ENCODE measurements at regions not wholly inside any gene's neighbourhood (a gene's known extent, or its start where the extent isn't known, plus 50 kb on each side); places are given as distances from the start of the nearest gene placed in this dataset.

DNA sequence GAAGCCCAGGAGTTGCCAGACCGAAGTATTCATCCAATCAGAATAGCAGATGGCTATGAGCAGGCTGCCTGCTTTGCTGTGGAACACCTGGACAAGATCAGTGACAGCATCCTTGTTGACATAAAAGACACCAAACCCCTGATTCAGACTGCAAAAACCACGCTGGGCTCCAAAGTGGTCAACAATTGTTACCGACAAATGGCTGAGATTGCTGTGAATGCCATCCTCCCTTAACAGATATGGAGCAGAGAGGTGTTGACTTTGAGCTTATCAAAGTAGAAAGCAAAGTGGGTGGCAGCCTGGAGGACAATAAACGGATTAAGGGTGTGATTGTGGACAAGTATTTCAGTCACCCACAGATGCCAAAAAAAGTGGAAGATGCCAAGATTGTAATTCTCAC is 250.3 kb upstream of the OBI1 start:
- Histone ChIP-seq H3K9me3 (no peaks in the 10 kb centered on the region), H3K4me1 (no peaks in the 10 kb centered on the region), H3K27me3 (ENCODE audit: insufficient read depth in 3 of 3, low read length in 2 of 3) (no peaks in the 10 kb centered on the region), H3K27ac (no peak overlapping the region), H3K4me3 (no peak overlapping the region), H3K36me3 (ENCODE audit: insufficient read depth in 1 of 2, low read depth in 1 of 2) (no peaks in the 10 kb centered on the region)
- DNase-seq (no peak), ATAC-seq (no peak)
- intact Hi-C loops (cut with DNase I) = no loop called here
- TF ChIP-seq, protein P1, sequence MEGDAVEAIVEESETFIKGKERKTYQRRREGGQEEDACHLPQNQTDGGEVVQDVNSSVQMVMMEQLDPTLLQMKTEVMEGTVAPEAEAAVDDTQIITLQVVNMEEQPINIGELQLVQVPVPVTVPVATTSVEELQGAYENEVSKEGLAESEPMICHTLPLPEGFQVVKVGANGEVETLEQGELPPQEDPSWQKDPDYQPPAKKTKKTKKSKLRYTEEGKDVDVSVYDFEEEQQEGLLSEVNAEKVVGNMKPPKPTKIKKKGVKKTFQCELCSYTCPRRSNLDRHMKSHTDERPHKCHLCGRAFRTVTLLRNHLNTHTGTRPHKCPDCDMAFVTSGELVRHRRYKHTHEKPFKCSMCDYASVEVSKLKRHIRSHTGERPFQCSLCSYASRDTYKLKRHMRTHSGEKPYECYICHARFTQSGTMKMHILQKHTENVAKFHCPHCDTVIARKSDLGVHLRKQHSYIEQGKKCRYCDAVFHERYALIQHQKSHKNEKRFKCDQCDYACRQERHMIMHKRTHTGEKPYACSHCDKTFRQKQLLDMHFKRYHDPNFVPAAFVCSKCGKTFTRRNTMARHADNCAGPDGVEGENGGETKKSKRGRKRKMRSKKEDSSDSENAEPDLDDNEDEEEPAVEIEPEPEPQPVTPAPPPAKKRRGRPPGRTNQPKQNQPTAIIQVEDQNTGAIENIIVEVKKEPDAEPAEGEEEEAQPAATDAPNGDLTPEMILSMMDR (IDR thresholded peaks at IDR 0.05) = no peak
- 24 to 30% (median 27%) methylated on average over 4 of the region's 4 CpGs for WGBS, 3 donors

DNA sequence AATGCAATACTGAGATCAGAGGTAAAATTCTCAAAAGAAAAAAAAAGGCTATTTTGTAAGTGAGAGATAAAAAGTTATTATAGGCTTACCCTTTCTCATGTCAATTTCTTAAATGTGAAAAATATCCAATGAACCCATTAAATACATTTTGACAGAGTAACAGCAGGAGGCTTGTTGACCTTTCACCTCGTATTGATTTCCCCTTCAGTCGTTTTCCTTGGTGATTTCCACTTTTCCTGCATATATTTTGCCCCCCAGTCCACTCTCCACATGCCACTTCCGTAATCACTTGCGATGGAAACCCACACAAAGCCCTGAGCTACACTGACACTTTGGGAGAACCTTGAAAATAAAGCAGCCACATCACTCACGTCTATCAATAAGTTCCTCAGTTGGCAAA is 248.1 kb upstream of the OBI1 start:
- no peak for DNase-seq
- Histone ChIP-seq H3K4me3 (no peak overlapping the region), H3K9me3 (no peaks in the 10 kb centered on the region), H3K27me3 (ENCODE audit: insufficient read depth in 3 of 3, low read length in 2 of 3) (no peaks in the 10 kb centered on the region), H3K27ac (no peak overlapping the region), H3K36me3 (ENCODE audit: insufficient read depth in 1 of 2, low read depth in 1 of 2) (no peaks in the 10 kb centered on the region), H3K4me1 (no peaks in the 10 kb centered on the region)
- TF ChIP-seq, protein P1 (IDR thresholded peaks at IDR 0.05) = no peak
- intact Hi-C loops (cut with DNase I) = no loop called here
- no peak for ATAC-seq
- 42 to 51% (median 46%) methylated on average over 5 of the region's 5 CpGs for WGBS, 3 donors

DNA sequence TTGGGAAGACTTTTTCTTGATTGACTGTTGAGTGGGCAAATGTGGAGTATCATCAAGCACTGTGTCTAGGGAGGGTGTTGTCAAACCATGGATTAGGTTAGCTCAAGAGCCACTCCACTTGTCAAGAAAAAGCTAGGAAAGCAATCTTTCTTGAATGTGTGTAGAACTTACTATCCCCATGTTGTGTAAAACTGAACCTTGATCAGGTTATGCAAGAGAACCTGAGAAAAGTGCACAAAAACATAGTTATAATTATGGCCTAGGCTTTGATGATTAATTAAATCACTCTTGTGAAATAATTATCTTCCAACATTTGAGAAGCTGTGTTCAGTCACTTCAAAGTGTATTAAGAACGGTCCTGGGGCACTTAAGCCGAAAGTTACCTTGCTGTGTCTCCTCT is 238.2 kb upstream of the OBI1 start:
- Histone ChIP-seq H3K27ac (no peak overlapping the region), H3K27me3 (ENCODE audit: insufficient read depth in 3 of 3, low read length in 2 of 3) (no peaks in the 10 kb centered on the region), H3K4me1 (no peaks in the 10 kb centered on the region), H3K36me3 (ENCODE audit: insufficient read depth in 1 of 2, low read depth in 1 of 2) (no peaks in the 10 kb centered on the region), H3K9me3 (no peaks in the 10 kb centered on the region), H3K4me3 (no peak overlapping the region)
- TF ChIP-seq, protein P1 (IDR thresholded peaks at IDR 0.05) = no peak
- intact Hi-C loops (cut with DNase I) = no loop called here
- 47 to 50% (median 47%) methylated on average over 2 of the region's 2 CpGs for WGBS, 3 donors
- DNase-seq (no peak), ATAC-seq (no peak)

DNA sequence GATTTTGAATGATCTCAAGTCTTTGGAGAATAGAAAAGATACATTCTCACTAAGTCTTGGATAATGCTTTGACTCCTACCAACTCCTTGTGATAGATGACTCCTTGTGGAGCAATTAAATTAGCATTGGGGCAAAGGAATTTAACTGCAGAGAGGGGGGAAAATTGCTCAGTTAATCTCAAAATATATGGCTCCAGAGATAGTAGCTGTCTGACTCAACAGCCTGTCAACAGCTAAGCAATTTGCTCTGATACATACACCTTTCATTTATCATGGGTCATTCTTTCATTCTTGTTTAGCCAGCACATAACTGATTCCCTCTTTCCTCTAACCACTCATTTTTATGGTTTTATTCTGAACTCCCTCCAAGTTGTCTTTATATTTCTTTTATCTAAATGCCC is 225.6 kb upstream of the OBI1 start:
- TF ChIP-seq, protein P1 (IDR thresholded peaks at IDR 0.05) = no peak
- intact Hi-C loops (cut with DNase I) = no loop called here
- Histone ChIP-seq H3K27me3 (ENCODE audit: insufficient read depth in 3 of 3, low read length in 2 of 3) (no peaks in the 10 kb centered on the region), H3K27ac (no peak overlapping the region), H3K4me3 (no peak overlapping the region), H3K36me3 (ENCODE audit: insufficient read depth in 1 of 2, low read depth in 1 of 2) (no peaks in the 10 kb centered on the region), H3K9me3 (no peaks in the 10 kb centered on the region), H3K4me1 (no peaks in the 10 kb centered on the region)
- no peak for ATAC-seq
- DNase-seq = no peak

DNA sequence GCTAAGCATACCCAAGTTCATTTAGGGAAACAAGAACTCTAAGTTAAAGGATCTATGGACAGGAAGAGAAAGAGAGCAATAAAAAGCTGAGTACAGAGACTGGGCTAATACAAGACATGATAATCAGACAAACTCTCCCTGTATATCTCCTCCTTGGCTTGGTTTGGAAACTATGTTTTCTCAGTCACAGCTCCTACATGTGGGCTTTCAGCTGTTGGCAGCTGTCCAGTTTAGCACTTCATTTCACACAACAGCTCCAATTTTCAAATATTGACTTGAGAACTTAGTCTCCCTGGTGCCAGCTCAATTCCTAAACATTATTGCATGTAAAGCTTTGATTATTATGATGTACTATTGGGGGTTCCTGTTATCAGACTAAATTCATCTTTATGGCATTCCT is 222.8 kb upstream of the OBI1 start:
- ATAC-seq = no peak
- H3K27ac ChIP-seq = no peak overlapping the region
- no peaks in the 10 kb centered on the region for H3K27me3 ChIP-seq (ENCODE audit: insufficient read depth in 3 of 3, low read length in 2 of 3)
- TF ChIP-seq, protein P1 (IDR thresholded peaks at IDR 0.05) = no peak
- no peak for DNase-seq
- H3K9me3 ChIP-seq = no peaks in the 10 kb centered on the region
- intact Hi-C loops (cut with DNase I) = no loop called here
- H3K4me3 ChIP-seq = no peak overlapping the region
- H3K4me1 ChIP-seq = no peaks in the 10 kb centered on the region
- H3K36me3 ChIP-seq (ENCODE audit: insufficient read depth in 1 of 2, low read depth in 1 of 2) = no peaks in the 10 kb centered on the region
